Lower leg skin (tissue), 3 donors: ENCODE measurements at regions not wholly inside any gene's neighbourhood (a gene's known extent, or its start where the extent isn't known, plus 50 kb on each side); places are given as distances from the start of the nearest gene placed in this dataset.

Experiments
- POLR2A ChIP-seq, 2 donors: fragments of 450-650 bp; IDR thresholded peaks; one replicate each; pipeline ENCODE4 v1.6.1; 2016 to 2017; ENCODE audit warnings: antibody characterized with exemption in 2 of 2, mild to moderate bottlenecking in 1 of 2, moderate library complexity in 1 of 2
- TF ChIP-seq, protein P1 (sequence below), 3 donors: fragments of 450-650 bp; IDR thresholded peaks; one replicate each; pipeline ENCODE4 v1.5.1; 2016; ENCODE audit warnings: antibody characterized with exemption in 3 of 3, mild to moderate bottlenecking in 3 of 3, moderate library complexity in 2 of 3

GRCh38 chr1:82704966-82705365, 904.2 kb downstream of the ADGRL2 start:
- TF ChIP-seq, protein P1, sequence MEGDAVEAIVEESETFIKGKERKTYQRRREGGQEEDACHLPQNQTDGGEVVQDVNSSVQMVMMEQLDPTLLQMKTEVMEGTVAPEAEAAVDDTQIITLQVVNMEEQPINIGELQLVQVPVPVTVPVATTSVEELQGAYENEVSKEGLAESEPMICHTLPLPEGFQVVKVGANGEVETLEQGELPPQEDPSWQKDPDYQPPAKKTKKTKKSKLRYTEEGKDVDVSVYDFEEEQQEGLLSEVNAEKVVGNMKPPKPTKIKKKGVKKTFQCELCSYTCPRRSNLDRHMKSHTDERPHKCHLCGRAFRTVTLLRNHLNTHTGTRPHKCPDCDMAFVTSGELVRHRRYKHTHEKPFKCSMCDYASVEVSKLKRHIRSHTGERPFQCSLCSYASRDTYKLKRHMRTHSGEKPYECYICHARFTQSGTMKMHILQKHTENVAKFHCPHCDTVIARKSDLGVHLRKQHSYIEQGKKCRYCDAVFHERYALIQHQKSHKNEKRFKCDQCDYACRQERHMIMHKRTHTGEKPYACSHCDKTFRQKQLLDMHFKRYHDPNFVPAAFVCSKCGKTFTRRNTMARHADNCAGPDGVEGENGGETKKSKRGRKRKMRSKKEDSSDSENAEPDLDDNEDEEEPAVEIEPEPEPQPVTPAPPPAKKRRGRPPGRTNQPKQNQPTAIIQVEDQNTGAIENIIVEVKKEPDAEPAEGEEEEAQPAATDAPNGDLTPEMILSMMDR (IDR thresholded peaks at IDR 0.05): no peak
- no peak for TF ChIP-seq POLR2A (IDR thresholded peaks at IDR 0.05)
